Smooth muscle cell (in vitro differentiated cells): ENCODE measurements at regions not wholly inside any gene's neighbourhood (a gene's known extent, or its start where the extent isn't known, plus 50 kb on each side); places are given as distances from the start of the nearest gene placed in this dataset.

ENCODE experiments used
- DNase-seq: peaks from one replicate; lab custom pipeline; 2025; ENCODE audit not compliant: unreplicated experiment; lab: John Stamatoyannopoulos, UW
- H2AFZ ChIP-seq: fragments of 200-600 bp; sonication (generic); 2 replicates; pipeline ENCODE4 v1.6.0; 2016; ENCODE audit warnings: antibody characterized with exemption, low read depth, mild to moderate bottlenecking
- H3F3A ChIP-seq: fragments of 200-600 bp; sonication (generic); 2 replicates; pipeline ENCODE4 v1.6.0; 2017; ENCODE audit warnings: antibody characterized with exemption, low read depth
- H3K27ac ChIP-seq: fragments of 200-600 bp; sonication (generic); 2 replicates; pipeline ENCODE4 v1.5.1; 2016; ENCODE audit warnings: low read depth, mild to moderate bottlenecking
- H3K27me3 ChIP-seq: fragments of 200-600 bp; sonication (generic); 2 replicates; pipeline ENCODE4 v1.6.1; 2016; ENCODE audit warnings: low read depth, mild to moderate bottlenecking
- H3K36me3 ChIP-seq: fragments of 200-600 bp; sonication (generic); 2 replicates; pipeline ENCODE4 v1.5.1; 2016; ENCODE audit warnings: low read depth
- H3K4me1 ChIP-seq: fragments of 200-600 bp; sonication (generic); 2 replicates; pipeline ENCODE4 v1.5.1; 2016; ENCODE audit warnings: low read depth
- H3K4me2 ChIP-seq: fragments of 200-600 bp; sonication (generic); 2 replicates; pipeline ENCODE4 v1.6.0; 2016; ENCODE audit warnings: mild to moderate bottlenecking
- H3K4me3 ChIP-seq: fragments of 200-600 bp; sonication (generic); 2 replicates; pipeline ENCODE4 v1.5.1; 2016; ENCODE audit warnings: mild to moderate bottlenecking
- H3K79me2 ChIP-seq: fragments of 200-600 bp; sonication (generic); 2 replicates; pipeline ENCODE4 v1.6.0; 2016; ENCODE audit warnings: low read depth, mild to moderate bottlenecking
- H3K9ac ChIP-seq: fragments of 200-600 bp; sonication (generic); 2 replicates; pipeline ENCODE4 v1.6.0; 2016; ENCODE audit warnings: low read depth
- H3K9me3 ChIP-seq: fragments of 200-600 bp; sonication (generic); replicated peaks from 2 replicates; pipeline ENCODE4 v1.5.1; 2016; ENCODE audit warnings: low read depth
- H4K20me1 ChIP-seq: fragments of 200-600 bp; sonication (generic); 2 replicates; pipeline ENCODE4 v1.6.0; 2016; ENCODE audit warnings: low read depth
- CTCF ChIP-seq: fragments of 200-600 bp; sonication (generic); IDR thresholded peaks from 2 replicates; pipeline ENCODE4 v1.5.1; 2017; ENCODE audit warnings: borderline replicate concordance, mild to moderate bottlenecking, antibody characterized with exemption; ENCODE audit not compliant: insufficient read depth, poor library complexity, severe bottlenecking
- WGBS: methylation state at CpG from one replicate; pipeline ENCODE4 v1.1.7; 2016; ENCODE audit warnings: low lambda C conversion rate; 5-methylcytosine and 5-hydroxymethylcytosine counted together

- Histone ChIP-seq H3K27ac (peak overlapping the region; percentile 86), H3K27me3 (no peaks in the 10 kb centered on the region), H3K9ac (peak overlapping the region; percentile 44), H3K79me2 (no peaks in the 10 kb centered on the region), H3K4me2 (peak overlapping the region; percentile 76), H3F3A (peaks cover 17% of the 10 kb centered on the region), H3K4me3 (peak overlapping the region; percentile 19), H3K4me1 (peaks cover 19% of the 10 kb centered on the region), H4K20me1 (no peaks in the 10 kb centered on the region), H3K9me3 (no peaks in the 10 kb centered on the region), H3K36me3 (no peaks in the 10 kb centered on the region), H2AFZ (peak overlapping the region; percentile 77)
- WGBS: 28% methylated on average over 14 of the region's 14 CpGs
- no peak for TF ChIP-seq CTCF
- peak; percentile 14 for DNase-seq
Observed at GRCh38 chr10:28875549-28876081, 198.3 kb downstream of the BAMBI start.

GRCh38 chr10:28878236-28878970 lies 201.1 kb downstream of the BAMBI start:
- H2AFZ ChIP-seq: no peak overlapping the region
- H3K4me2 ChIP-seq: no peak overlapping the region
- no peak for TF ChIP-seq CTCF
- no peak overlapping the region for H3K9ac ChIP-seq
- no peak overlapping the region for H3K4me3 ChIP-seq
- H3K27me3 ChIP-seq: no peaks in the 10 kb centered on the region
- no peaks in the 10 kb centered on the region for H3K36me3 ChIP-seq
- WGBS: 67% methylated on average over 5 of the region's 5 CpGs
- no peaks in the 10 kb centered on the region for H4K20me1 ChIP-seq
- peaks cover 35% of the 10 kb centered on the region for H3K4me1 ChIP-seq
- no peaks in the 10 kb centered on the region for H3K9me3 ChIP-seq
- H3K79me2 ChIP-seq: no peaks in the 10 kb centered on the region
- peaks cover 26% of the 10 kb centered on the region for H3F3A ChIP-seq
- no peak overlapping the region for H3K27ac ChIP-seq
- no peak for DNase-seq

GRCh38 chr10:28879246-28879645 lies 201.9 kb downstream of the BAMBI start:
- Histone ChIP-seq H3K27me3 (no peaks in the 10 kb centered on the region), H3F3A (peaks cover 26% of the 10 kb centered on the region), H3K4me1 (peaks cover 35% of the 10 kb centered on the region), H2AFZ (peak overlapping the region; percentile 53), H3K9me3 (no peaks in the 10 kb centered on the region), H3K27ac (peak overlapping the region; percentile 84), H3K4me2 (peak overlapping the region; percentile 69), H3K36me3 (no peaks in the 10 kb centered on the region), H3K79me2 (no peaks in the 10 kb centered on the region), H3K4me3 (no peak overlapping the region), H3K9ac (peak overlapping the region; percentile 5), H4K20me1 (no peaks in the 10 kb centered on the region)
- no peak for TF ChIP-seq CTCF
- no peak for DNase-seq
